ENCODE measurements at regions not wholly inside any gene's neighbourhood (a gene's known extent, or its start where the extent isn't known, plus 50 kb on each side); places are given as distances from the start of the nearest gene placed in this dataset.
"Not testable (repeated sequence)": the region's sequence is repeated elsewhere in the genome, so short reads cannot be mapped to it uniquely, and the experiment has no call there.

DNA sequence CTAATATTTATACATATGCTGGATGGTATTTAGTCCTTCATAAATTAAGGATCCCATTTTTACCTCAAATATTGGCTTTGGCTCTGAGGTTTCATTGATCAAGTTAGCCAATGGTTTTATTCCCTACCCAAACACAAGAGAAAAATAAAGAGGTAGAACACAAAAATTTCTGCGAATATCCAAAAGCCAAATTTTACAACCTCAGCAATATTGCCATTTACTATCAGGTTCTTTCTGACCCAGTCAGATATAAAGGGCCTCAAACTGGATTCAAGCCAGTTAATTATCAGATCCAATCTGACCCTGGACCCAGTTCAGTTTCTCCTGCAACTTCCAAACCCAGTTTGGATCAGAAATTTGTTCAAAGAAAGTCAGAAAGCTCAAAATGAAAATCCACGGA lies 998.1 kb downstream of the SI start:
- DNase-seq = no peak

DNA sequence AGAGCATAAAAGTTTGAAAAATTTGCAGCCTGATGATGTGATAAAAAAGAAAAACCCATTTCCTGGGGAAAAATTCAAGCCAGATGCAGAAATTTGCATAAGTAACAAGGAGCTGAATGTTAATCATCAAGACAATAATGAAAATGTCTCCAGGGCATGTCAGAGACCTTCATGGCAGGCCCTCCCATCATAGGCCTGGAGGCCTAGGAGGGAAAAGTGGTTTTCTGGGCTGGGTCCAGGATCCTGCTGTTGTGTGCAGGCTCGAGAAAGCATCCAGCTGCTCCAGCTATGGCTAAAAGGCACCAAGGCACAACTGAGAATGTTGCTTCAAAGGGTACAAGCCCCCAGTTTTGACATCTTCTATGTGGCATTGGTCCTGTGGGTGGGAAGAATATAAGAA lies 1014.0 kb downstream of the SI start:
- no peak for DNase-seq

- no peak for DNase-seq
Measured at GRCh38 chr3:164060923-164061322, 1017.4 kb downstream of the SI start.

DNA sequence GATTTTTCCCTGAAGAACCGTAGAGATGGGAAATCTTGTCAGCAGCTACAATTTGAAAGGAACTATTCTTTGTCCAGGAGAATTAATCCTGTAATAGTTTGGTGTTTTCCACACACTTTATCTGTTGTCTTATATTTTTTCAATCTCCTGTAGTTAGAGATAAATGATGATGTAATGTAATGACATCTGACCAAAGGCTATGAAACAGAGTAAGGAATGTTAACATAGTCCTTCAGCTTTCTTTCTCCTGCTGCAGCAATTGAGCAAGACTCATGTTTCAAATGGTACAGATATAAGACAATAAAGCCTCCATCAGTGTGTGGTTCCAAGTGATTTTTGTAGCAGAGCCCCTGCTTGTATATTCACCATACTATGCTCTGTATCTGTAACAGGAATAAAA lies 1028.4 kb downstream of the SI start:
- no peak for DNase-seq

GRCh38 chr3:164048451-164048850 lies 1029.8 kb downstream of the SI start:
- no peak for DNase-seq

GRCh38 chr3:164040991-164041390 lies 1037.3 kb downstream of the SI start:
- DNase-seq = no peak

GRCh38 chr3:164030194-164030593 lies 1048.1 kb downstream of the SI start:
- no peak for DNase-seq

DNA sequence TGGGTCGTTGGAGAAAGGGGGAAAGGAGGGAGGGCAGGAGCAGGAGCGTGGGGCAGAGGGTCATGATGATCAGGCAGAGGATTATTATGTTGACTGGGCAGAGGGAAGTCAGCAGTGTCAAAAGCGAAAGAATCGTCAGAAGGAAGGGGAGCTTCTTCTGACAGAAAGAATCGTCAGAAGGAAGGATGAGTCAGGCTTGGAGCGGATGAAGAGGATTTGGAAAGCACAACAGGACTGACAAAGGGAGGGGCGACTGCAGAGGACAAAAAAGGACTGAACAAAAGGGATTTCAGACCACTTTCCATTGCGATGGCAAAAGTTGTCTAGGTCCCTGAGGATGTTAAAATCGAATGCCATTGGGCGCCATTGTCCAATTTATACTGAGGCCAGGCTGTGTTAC lies 1053.5 kb downstream of the SI start:
- DNase-seq = no peak

DNA sequence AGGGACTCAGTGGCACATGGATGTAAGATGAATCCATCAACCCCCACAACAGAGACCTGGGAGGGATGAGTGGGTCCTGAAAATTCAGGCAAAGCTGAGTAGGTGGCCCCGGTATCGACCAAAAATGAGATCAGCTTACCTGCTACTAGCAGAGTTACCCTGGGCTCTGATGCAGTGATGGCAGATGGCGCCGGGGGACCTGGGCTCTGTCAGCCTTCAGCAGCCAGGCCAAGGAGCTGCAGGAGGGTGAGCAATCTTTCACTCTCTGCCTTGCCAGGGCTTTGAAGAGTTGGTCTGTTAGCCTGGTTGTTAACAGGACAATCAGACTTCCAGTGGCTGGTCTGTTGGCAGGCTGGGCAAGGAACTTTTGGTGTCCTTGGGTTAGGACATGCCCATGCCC lies 1054.8 kb downstream of the SI start:
- DNase-seq = no peak

GRCh38 chr3:164018500-164018899 lies 1059.8 kb downstream of the SI start:
- DNase-seq = no peak

DNA sequence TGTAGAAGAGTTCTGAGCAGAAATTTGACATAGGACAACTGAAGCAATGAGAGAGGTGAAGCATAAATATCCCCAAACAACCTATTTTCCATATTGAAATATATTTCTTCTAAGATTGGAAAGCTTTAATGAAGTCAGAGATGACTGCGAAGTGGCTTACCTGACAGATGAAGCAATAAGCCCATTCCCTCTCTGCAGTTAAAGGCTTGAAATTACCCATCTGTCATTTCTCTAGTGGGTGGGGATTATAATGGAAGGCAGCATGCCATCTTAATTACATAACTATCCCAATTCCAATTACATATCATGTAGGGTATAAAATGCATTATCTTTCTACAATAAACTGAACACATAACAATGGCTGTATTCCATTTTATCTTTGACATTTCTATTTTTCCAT lies 1070.5 kb downstream of the SI start:
- no peak for DNase-seq

GRCh38 chr3:164004205-164004604 lies 1074.1 kb downstream of the SI start:
- DNase-seq = no peak

DNA sequence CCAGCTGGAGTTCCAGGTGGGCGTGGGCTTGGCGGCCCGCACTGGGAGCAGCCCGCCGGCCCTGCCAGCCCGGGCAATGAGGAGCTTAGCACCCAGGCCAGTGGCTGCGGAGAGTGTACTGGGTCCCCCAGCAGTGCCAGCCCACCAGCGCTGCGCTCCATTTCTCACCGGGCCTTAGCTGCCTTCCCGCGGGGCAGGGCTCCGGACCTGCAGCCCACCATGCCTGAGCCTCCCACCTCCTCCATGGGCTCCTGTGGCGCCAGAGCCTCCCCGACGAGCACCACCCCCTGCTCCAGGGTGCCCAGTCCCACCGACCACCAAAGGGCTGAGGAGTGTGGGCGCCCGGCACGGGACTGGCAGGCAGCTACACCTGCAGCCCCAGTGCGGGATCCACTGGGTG lies 1075.3 kb downstream of the SI start:
- DNase-seq = not testable (repeated sequence)

DNA sequence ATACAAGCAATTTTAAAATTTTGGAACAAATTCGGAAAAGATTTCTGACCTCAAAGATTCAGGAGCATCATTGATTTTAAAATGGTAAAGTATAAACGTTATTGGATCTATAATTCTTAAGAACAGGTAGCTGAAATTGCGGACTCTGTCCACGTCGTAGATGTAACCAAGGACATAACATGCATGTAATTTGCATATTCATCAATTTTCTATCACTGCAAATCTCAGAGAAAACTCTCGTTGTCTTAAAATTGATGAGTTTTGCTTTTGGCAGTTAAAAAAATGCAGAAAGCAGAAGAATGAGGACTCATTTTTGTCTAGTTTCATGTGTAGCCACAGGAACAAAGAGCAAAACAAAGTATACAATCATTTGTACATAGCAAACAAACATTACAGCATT lies 1094.4 kb downstream of the SI start:
- no peak for DNase-seq

- no peak for DNase-seq
Measured at GRCh38 chr3:163971861-163972260, 1106.4 kb downstream of the SI start.

DNA sequence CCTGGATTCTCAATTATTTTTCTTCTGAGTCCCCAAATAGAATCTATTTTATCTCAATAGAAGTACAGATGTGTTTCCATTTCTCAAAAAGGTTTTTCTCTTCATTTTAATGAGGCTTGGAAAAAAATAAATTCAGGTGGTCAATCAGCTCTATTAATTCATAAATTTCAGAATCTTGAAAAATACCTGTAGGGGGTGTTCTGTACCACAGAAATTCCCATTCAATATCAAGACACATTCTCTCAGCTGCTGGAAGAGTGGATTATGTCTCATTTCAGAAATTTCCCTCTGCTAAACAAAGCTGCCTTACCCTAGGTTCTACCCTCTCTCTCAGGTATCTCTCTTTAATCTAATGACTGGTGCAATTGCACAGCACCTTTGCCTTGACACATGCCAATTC lies 1121.2 kb downstream of the SI start:
- DNase-seq = no peak

DNA sequence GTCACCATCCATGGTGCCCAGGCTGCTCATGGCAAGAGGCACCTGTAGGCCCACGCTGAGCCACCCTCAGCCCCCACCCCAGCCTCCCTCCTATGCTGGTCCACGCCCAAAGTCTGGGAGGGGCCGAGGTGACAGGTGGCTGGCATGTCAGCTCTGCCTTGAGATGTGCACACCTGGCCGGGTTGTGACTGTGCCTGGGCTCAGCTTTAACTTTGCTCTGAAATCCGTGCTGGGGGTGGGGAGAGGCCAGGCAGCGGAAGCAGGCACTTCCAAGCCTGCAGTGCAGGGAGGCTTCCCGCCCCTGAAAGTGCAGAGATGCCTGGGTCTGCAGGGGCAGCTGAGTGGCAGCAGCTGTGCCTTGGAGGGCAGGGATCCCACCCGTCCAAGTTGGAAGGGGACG lies 1124.8 kb downstream of the SI start:
- no peak for DNase-seq

DNA sequence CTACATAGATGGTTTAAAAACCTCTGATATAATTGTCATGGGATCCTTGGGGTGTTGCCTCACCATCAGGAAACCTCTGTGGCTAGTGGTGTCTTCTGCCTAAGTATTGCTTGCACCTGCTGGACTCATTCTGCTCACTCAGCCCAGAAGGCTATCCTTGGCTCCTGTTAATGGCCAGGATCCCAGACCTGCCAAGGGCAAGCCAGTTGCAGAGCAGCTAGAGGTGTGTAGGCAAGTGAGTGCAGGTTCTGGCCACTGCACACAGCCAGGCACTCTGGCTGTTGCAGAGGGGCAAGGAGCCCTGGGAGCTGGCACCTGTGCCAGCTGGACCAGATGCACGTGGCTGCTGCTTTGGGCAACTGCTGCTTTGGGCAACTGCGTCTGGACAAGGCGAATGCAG lies 1125.8 kb downstream of the SI start:
- no peak for DNase-seq

DNA sequence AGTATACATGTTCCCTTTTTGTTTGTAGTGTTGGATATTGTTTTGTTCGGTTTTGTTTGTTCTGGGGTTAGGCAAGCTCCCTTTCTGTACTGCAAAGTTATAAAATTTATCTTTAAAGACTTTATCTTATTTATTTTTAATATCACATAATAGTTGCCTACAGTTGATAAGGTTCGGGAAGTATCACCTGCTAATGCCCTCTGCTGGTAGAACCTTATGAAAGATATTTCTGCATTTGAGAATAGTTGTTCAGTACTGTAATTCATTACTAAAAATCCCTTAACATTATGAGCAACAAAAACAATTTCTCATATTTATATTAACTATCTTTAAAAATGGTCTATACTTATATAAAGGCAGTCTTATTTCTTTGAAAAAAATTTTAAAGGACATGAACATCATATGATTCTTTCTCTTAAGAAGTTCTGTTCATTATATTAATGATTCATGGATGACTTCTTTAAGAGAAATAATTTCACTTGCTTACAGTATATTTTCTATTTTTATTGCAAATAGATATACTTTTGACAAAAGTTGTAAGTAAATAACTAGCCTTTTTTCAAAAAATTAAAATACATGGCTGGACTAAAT lies 1126.8 kb downstream of the SI start:
- DNase-seq = no peak

DNA sequence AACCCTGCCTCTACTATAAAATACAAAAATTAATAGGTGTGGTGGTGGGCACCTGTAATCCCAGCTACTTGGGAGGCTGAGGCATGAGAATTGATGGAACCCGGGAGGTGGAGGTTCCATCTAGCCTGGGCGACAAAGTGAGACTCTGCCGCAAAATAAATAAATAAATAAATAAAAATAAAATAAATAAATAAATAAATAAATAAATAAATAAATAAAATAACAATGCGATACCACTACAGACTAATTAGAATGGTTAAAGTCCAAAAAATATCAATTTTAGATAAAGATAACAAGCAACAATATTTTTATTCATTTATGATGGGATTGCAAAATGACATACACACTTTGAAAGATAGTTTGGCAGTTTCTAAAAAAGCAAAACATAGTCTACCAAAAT lies 1131.5 kb downstream of the SI start:
- no peak for DNase-seq

DNA sequence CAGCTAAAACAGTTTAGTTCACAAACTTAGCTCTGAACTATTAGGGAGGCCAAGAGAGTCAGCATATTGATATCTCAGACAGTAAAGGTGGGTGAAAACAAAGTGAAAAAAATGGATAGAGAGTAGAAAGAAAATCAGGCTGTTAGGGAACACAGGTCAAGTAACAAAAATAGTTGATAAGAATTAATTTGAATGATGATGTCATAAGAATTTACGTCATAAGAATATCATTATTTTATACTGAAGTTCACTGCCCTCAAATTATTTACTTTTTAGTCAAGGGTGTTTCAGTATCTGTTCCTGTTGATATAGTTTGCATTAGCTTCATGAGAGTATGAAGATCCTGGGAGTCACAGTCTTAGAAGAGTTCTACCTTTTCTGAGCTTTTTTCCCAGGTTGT lies 1134.6 kb downstream of the SI start:
- DNase-seq = no peak

DNA sequence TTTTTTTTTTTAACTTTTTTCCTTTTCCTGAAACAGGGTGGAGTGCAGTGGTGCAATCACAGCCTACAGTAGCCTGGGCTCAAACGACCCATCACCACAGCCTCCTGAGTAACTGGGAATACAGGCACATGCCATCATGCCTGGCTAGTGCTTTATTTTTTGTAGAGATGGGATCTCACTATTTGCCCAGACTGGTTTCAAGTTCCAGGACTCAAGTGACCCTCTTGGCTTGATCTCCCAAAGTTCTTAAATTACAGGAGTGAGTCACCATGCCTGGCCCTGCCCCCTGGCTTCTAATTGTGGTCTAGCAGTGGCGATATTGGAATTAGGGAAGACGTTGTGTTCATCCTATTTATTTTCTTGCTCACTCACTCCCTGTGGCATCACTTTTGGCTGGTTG lies 1138.4 kb downstream of the SI start:
- DNase-seq = no peak

- DNase-seq = no peak
Measured at GRCh38 chr3:163936543-163936942, 1141.8 kb downstream of the SI start.

DNA sequence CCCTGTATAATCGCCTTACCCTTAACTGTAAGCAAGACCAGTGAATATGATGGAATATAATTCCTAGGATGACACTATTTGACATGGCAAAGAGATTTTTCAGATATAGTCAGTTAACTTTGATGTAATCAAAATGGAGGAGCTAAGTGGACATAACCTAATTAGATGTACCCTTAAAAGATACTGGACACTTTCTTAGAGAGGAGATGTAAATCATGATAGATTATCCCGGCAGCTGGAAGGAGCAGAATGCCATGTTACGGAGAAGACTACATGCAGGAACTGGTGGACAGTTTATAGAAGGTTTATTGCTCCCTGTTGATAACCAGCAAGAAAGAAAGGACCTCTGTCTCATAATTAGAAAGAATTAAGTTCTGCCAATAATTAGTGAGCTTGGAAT lies 1142.9 kb downstream of the SI start:
- no peak for DNase-seq

- DNase-seq = no peak
Measured at GRCh38 chr3:163929069-163929652, 1149.1 kb downstream of the SI start.

All from T-helper 2 cell (primary cell).